Adrenal gland (tissue), 5 donors: ENCODE measurements at regions not wholly inside any gene's neighbourhood (a gene's known extent, or its start where the extent isn't known, plus 50 kb on each side); places are given as distances from the start of the nearest gene placed in this dataset.

ENCODE experiments used
- POLR2A ChIP-seq, 2 donors: fragments of 450-650 bp; IDR thresholded peaks; one replicate each; pipeline ENCODE4 v1.6.1; 2017; ENCODE audit warnings: antibody characterized with exemption in 2 of 2, mild to moderate bottlenecking in 2 of 2, moderate library complexity in 1 of 2
- TF ChIP-seq, protein P1 (sequence below), 6 experiments: fragments of 450-650 bp in 4 of 6; fragments of 200-600 bp in 2 of 6; sonication (generic) in 1 of 6; IDR thresholded peaks; 1 replicate in 5 of 6; 2 replicates in 1 of 6; pipeline versions ENCODE4 v1.5.1 to v1.8.0; 2016 to 2021; ENCODE audit warnings: antibody characterized with exemption in 6 of 6, mild to moderate bottlenecking in 2 of 6, moderate library complexity in 1 of 6
- donor health status: DM: no; HTN: no; CAD: no.

GRCh38 chr14:98955036-98955740, 316.8 kb downstream of the BCL11B start:
- TF ChIP-seq, protein P1, sequence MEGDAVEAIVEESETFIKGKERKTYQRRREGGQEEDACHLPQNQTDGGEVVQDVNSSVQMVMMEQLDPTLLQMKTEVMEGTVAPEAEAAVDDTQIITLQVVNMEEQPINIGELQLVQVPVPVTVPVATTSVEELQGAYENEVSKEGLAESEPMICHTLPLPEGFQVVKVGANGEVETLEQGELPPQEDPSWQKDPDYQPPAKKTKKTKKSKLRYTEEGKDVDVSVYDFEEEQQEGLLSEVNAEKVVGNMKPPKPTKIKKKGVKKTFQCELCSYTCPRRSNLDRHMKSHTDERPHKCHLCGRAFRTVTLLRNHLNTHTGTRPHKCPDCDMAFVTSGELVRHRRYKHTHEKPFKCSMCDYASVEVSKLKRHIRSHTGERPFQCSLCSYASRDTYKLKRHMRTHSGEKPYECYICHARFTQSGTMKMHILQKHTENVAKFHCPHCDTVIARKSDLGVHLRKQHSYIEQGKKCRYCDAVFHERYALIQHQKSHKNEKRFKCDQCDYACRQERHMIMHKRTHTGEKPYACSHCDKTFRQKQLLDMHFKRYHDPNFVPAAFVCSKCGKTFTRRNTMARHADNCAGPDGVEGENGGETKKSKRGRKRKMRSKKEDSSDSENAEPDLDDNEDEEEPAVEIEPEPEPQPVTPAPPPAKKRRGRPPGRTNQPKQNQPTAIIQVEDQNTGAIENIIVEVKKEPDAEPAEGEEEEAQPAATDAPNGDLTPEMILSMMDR (IDR thresholded peaks at IDR 0.05), result no peak
- TF ChIP-seq POLR2A (IDR thresholded peaks at IDR 0.05), result no peak
